ENCODE measurements at regions not wholly inside any gene's neighbourhood (a gene's known extent, or its start where the extent isn't known, plus 50 kb on each side); places are given as distances from the start of the nearest gene placed in this dataset.

GRCh38 chr13:81757348-81757970 is 1416.5 kb upstream of the SPRY2 start:
- no peaks in the 10 kb centered on the region for H3K4me1 Mint-ChIP-seq
- H3K9me3 ChIP-seq (ENCODE audit: control extremely low read depth in 1 of 3, control insufficient read depth in 2 of 3, insufficient read depth in 1 of 3, low read length in 2 of 3) = peaks cover 0 to 6% (median 2%) of the 10 kb centered on the region in 3 donors
- CTCF ChIA-PET = no interaction called here
- H3K9ac ChIP-seq (ENCODE audit: low read length) = no peak overlapping the region
- TF ChIP-seq, protein P1, sequence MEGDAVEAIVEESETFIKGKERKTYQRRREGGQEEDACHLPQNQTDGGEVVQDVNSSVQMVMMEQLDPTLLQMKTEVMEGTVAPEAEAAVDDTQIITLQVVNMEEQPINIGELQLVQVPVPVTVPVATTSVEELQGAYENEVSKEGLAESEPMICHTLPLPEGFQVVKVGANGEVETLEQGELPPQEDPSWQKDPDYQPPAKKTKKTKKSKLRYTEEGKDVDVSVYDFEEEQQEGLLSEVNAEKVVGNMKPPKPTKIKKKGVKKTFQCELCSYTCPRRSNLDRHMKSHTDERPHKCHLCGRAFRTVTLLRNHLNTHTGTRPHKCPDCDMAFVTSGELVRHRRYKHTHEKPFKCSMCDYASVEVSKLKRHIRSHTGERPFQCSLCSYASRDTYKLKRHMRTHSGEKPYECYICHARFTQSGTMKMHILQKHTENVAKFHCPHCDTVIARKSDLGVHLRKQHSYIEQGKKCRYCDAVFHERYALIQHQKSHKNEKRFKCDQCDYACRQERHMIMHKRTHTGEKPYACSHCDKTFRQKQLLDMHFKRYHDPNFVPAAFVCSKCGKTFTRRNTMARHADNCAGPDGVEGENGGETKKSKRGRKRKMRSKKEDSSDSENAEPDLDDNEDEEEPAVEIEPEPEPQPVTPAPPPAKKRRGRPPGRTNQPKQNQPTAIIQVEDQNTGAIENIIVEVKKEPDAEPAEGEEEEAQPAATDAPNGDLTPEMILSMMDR (IDR thresholded peaks at IDR 0.05) = no peak
- no peak for TF ChIP-seq EZH2 (IDR thresholded peaks at IDR 0.05; ENCODE audit: borderline replicate concordance, insufficient read depth, low read depth, low read length, poor library complexity, severe bottlenecking)
- no peaks in the 10 kb centered on the region for H3K27me3 ChIP-seq (replicated peaks in 1 of 4; ENCODE audit: control extremely low read depth in 1 of 4, control insufficient read depth in 3 of 4, insufficient read depth in 4 of 4, low read length in 3 of 4)
- no peak overlapping the region for H3K4me3 Mint-ChIP-seq
- no peak overlapping the region for H3K27ac Mint-ChIP-seq
- no peaks in the 10 kb centered on the region for H3K9me3 Mint-ChIP-seq (ENCODE audit: insufficient read depth)
- H3K4me3 ChIP-seq (ENCODE audit: control extremely low read depth in 1 of 5, extremely low read depth in 1 of 5, insufficient read depth in 1 of 5, low read depth in 2 of 5, low read length in 4 of 5) = no peak overlapping the region
- no peak overlapping the region for H2AFZ ChIP-seq (ENCODE audit: insufficient read depth, low read depth, low read length, poor library complexity, severe bottlenecking)
- DNase-seq (no peak), ATAC-seq (ENCODE audit: low read depth) (no peak)
- H3K4me1 ChIP-seq (ENCODE audit: control insufficient read depth in 2 of 2, insufficient read depth in 2 of 2, low read length in 2 of 2) = no peaks in the 10 kb centered on the region
- no peaks in the 10 kb centered on the region for H3K79me2 ChIP-seq (ENCODE audit: control insufficient read depth, insufficient read depth, low read length)
- intact Hi-C loops (cut with micrococcal nuclease) = no loop called here
- H3K27me3 Mint-ChIP-seq = no peaks in the 10 kb centered on the region
- POLR2A ChIA-PET = no interaction called here
- H3K4me2 ChIP-seq (replicated peaks; ENCODE audit: low read depth, low read length, poor library complexity, severe bottlenecking) = no peak overlapping the region
- no peaks in the 10 kb centered on the region for H4K20me1 ChIP-seq (ENCODE audit: control insufficient read depth, insufficient read depth, low read length, poor library complexity, severe bottlenecking)
- no peaks in the 10 kb centered on the region for H3K36me3 ChIP-seq (replicated peaks in 1 of 2; ENCODE audit: control extremely low read depth in 1 of 2, control insufficient read depth in 1 of 2, extremely low read depth in 1 of 2, insufficient read depth in 2 of 2, low read length in 1 of 2)
- no peak overlapping the region for H3K27ac ChIP-seq (ENCODE audit: low read length in 2 of 2)

- ChIA-PET POLR2A (no interaction called here), CTCF (no interaction called here)
- TF ChIP-seq, protein P1 (IDR thresholded peaks at IDR 0.05) = no peak
- TF ChIP-seq EZH2 (IDR thresholded peaks at IDR 0.05; ENCODE audit: borderline replicate concordance, insufficient read depth, low read depth, low read length, poor library complexity, severe bottlenecking) = no peak
- Histone ChIP-seq H3K9ac (ENCODE audit: low read length) (no peak overlapping the region), H3K9me3 (ENCODE audit: control extremely low read depth in 1 of 3, control insufficient read depth in 2 of 3, insufficient read depth in 1 of 3, low read length in 2 of 3) (no peaks in the 10 kb centered on the region), H4K20me1 (ENCODE audit: control insufficient read depth, insufficient read depth, low read length, poor library complexity, severe bottlenecking) (no peaks in the 10 kb centered on the region), H2AFZ (ENCODE audit: insufficient read depth, low read depth, low read length, poor library complexity, severe bottlenecking) (no peak overlapping the region), H3K27ac (ENCODE audit: low read length in 2 of 2) (no peak overlapping the region), H3K27me3 (replicated peaks in 1 of 4; ENCODE audit: control extremely low read depth in 1 of 4, control insufficient read depth in 3 of 4, insufficient read depth in 4 of 4, low read length in 3 of 4) (no peaks in the 10 kb centered on the region), H3K79me2 (ENCODE audit: control insufficient read depth, insufficient read depth, low read length) (no peaks in the 10 kb centered on the region), H3K4me2 (replicated peaks; ENCODE audit: low read depth, low read length, poor library complexity, severe bottlenecking) (no peak overlapping the region), H3K36me3 (replicated peaks in 1 of 2; ENCODE audit: control extremely low read depth in 1 of 2, control insufficient read depth in 1 of 2, extremely low read depth in 1 of 2, insufficient read depth in 2 of 2, low read length in 1 of 2) (no peaks in the 10 kb centered on the region), H3K4me1 (ENCODE audit: control insufficient read depth in 2 of 2, insufficient read depth in 2 of 2, low read length in 2 of 2) (no peaks in the 10 kb centered on the region), H3K4me3 (ENCODE audit: control extremely low read depth in 1 of 5, extremely low read depth in 1 of 5, insufficient read depth in 1 of 5, low read depth in 2 of 5, low read length in 4 of 5) (no peak overlapping the region)
- DNase-seq (no peak), ATAC-seq (ENCODE audit: low read depth) (no peak)
- peaks cover 2% of the 10 kb centered on the region for H3K9me3 Mint-ChIP-seq (ENCODE audit: insufficient read depth)
- no peaks in the 10 kb centered on the region for H3K27me3 Mint-ChIP-seq
- no peak overlapping the region for H3K27ac Mint-ChIP-seq
- H3K4me1 Mint-ChIP-seq = no peaks in the 10 kb centered on the region
- intact Hi-C loops (cut with micrococcal nuclease) = no loop called here
- WGBS (ENCODE audit: insufficient coverage) = no CpG with 5 or more reads among the region's 4 CpGs
- no peak overlapping the region for H3K4me3 Mint-ChIP-seq
Measured at GRCh38 chr13:81745391-81745790, 1404.5 kb upstream of the SPRY2 start.
